Liver (tissue), 3 donors: ENCODE measurements at regions not wholly inside any gene's neighbourhood (a gene's known extent, or its start where the extent isn't known, plus 50 kb on each side); places are given as distances from the start of the nearest gene placed in this dataset.

Experiments used
- CTCF ChIP-seq: fragments of 150-350 bp; IDR thresholded peaks from 2 replicates; pipeline ENCODE4 v1.5.1; 2017; ENCODE audit warnings: improper control_type of control experiment, low read depth, low read length; ENCODE audit not compliant: missing input control
- EGR1 ChIP-seq, 2 donors: IDR thresholded peaks; 2 replicates each; pipeline ENCODE4 v1.6.1; 2016 to 2018; ENCODE audit warnings: antibody characterized with exemption in 2 of 2, low read depth in 2 of 2
- FOXA1 ChIP-seq: IDR thresholded peaks from 2 replicates; pipeline ENCODE4 v1.6.1; 2016; ENCODE audit warnings: antibody characterized with exemption
- GABPA ChIP-seq, 2 donors: IDR thresholded peaks in 1 of 2; conservative IDR thresholded peaks in 1 of 2; 2 replicates each; pipeline ENCODE4 v1.6.1; 2016; ENCODE audit warnings: antibody characterized with exemption in 2 of 2, mild to moderate bottlenecking in 1 of 2, moderate library complexity in 1 of 2
- HNF4A ChIP-seq, 2 donors: conservative IDR thresholded peaks; 2 replicates each; pipeline ENCODE4 v1.6.1; 2016; ENCODE audit warnings: antibody characterized with exemption in 2 of 2, mild to moderate bottlenecking in 2 of 2
- MAX ChIP-seq: IDR thresholded peaks from 2 replicates; pipeline ENCODE4 v1.6.1; 2016; ENCODE audit warnings: antibody characterized with exemption
- REST ChIP-seq: IDR thresholded peaks from 2 replicates; pipeline ENCODE4 v1.6.1; 2016; ENCODE audit warnings: antibody characterized with exemption, mild to moderate bottlenecking
- RXRA ChIP-seq, 2 donors: IDR thresholded peaks; 2 replicates each; pipeline ENCODE4 v1.6.1; 2017 to 2018; ENCODE audit warnings: antibody characterized with exemption in 2 of 2, mild to moderate bottlenecking in 1 of 2
- SP1 ChIP-seq: IDR thresholded peaks from 2 replicates; pipeline ENCODE4 v1.6.1; 2018; ENCODE audit warnings: antibody characterized with exemption, mild to moderate bottlenecking
- TAF1 ChIP-seq: conservative IDR thresholded peaks from 2 replicates; pipeline ENCODE4 v1.6.1; 2016; ENCODE audit warnings: antibody characterized with exemption, mild to moderate bottlenecking
- YY1 ChIP-seq: IDR thresholded peaks from 2 replicates; pipeline ENCODE4 v1.6.1; 2016; ENCODE audit warnings: antibody characterized with exemption, mild to moderate bottlenecking
- ZBTB33 ChIP-seq: IDR thresholded peaks from 2 replicates; pipeline ENCODE4 v1.6.1; 2016; ENCODE audit warnings: antibody characterized with exemption
- donor health status: healthy.
- donor health status: healthy.

DNA sequence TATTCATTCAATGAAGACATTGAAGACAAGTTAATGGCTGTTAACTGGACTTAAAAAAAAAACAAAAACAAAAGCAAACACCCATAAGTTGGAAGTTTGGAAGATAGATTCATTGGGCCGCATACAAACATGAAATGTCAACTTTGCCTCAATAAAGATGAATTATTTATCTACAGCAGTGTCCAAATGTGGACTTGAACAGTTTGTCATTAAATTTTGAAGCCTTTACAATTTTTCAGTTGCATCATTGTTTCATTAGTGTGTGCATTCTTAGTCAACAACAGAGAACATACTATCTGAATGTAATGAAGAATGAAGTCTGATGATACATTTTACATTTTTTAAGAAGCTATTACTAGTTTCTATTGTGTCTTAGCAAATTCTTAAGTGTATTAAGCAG, 152.1 kb downstream of the SLIT2 start:
- TF ChIP-seq CTCF (no peak), TAF1 (no peak), GABPA (IDR thresholded peaks at IDR 0.05 in 1 of 2, conservative IDR thresholded peaks at IDR 0.05 in 1 of 2) (no peak), ZBTB33 (no peak), HNF4A (conservative IDR thresholded peaks at IDR 0.05) (no peak), SP1 (no peak), FOXA1 (no peak), MAX (no peak), EGR1 (IDR thresholded peaks at IDR 0.05; ENCODE audit: low read depth in 2 of 2) (no peak), YY1 (no peak), REST (no peak), RXRA (IDR thresholded peaks at IDR 0.05) (no peak)
